Liver (tissue), 7 donors: ENCODE measurements at regions not wholly inside any gene's neighbourhood (a gene's known extent, or its start where the extent isn't known, plus 50 kb on each side); places are given as distances from the start of the nearest gene placed in this dataset.

ENCODE experiments used
- DNase-seq: peaks from one replicate; pipeline ENCODE4 v3.0.0-alpha.2; 2017; ENCODE audit warnings: low spot score
- H3K27ac ChIP-seq, 2 donors: one replicate each; pipeline ENCODE4 v1.7.0; 2013; ENCODE audit warnings: inconsistent platforms in 2 of 2, low read length in 2 of 2, control low read depth in 1 of 2, low read depth in 1 of 2, mild to moderate bottlenecking in 1 of 2
- H3K27me3 ChIP-seq, 4 donors: one replicate each; pipeline versions ENCODE4 v1.6.1 to v1.7.0; 2013; ENCODE audit warnings: low read length in 3 of 4, inconsistent platforms in 1 of 4, mild to moderate bottlenecking in 1 of 4, moderate library complexity in 1 of 4; ENCODE audit not compliant: control insufficient read depth in 4 of 4, insufficient read depth in 4 of 4
- H3K36me3 ChIP-seq, 4 donors: one replicate each; pipeline versions ENCODE4 v1.6.1 to v1.7.0; 2013; ENCODE audit warnings: low read length in 3 of 4, mild to moderate bottlenecking in 3 of 4, low read depth in 1 of 4, moderate library complexity in 1 of 4; ENCODE audit not compliant: control insufficient read depth in 4 of 4, insufficient read depth in 3 of 4
- H3K4me1 ChIP-seq, 4 donors: one replicate each; pipeline versions ENCODE4 v1.6.1 to v1.7.0; 2013; ENCODE audit warnings: low read length in 3 of 4, mild to moderate bottlenecking in 3 of 4, moderate library complexity in 1 of 4; ENCODE audit not compliant: control insufficient read depth in 4 of 4, insufficient read depth in 4 of 4
- H3K4me3 ChIP-seq, 3 donors: one replicate each; pipeline versions ENCODE4 v1.6.1 to v1.7.0; 2013; ENCODE audit warnings: low read length in 3 of 3, control low read depth in 1 of 3, low read depth in 1 of 3, mild to moderate bottlenecking in 1 of 3
- H3K9ac ChIP-seq, 2 donors: one replicate each; pipeline ENCODE4 v1.7.0; 2013; ENCODE audit warnings: low read length in 2 of 2, mild to moderate bottlenecking in 2 of 2, moderate library complexity in 2 of 2, control low read depth in 1 of 2, low read depth in 1 of 2
- H3K9me3 ChIP-seq, 4 donors: one replicate each; pipeline versions ENCODE4 v1.6.1 to v1.7.0; 2013; ENCODE audit warnings: low read length in 3 of 4; ENCODE audit not compliant: control insufficient read depth in 4 of 4
- EGR1 ChIP-seq, 2 donors: IDR thresholded peaks; 2 replicates each; pipeline ENCODE4 v1.6.1; 2016 to 2018; ENCODE audit warnings: antibody characterized with exemption in 2 of 2, low read depth in 2 of 2
- FOXA1 ChIP-seq: IDR thresholded peaks from 2 replicates; pipeline ENCODE4 v1.6.1; 2016; ENCODE audit warnings: antibody characterized with exemption
- FOXA2 ChIP-seq: IDR thresholded peaks from 2 replicates; pipeline ENCODE4 v1.6.1; 2016; ENCODE audit warnings: antibody characterized with exemption
- GABPA ChIP-seq, 2 donors: IDR thresholded peaks in 1 of 2; conservative IDR thresholded peaks in 1 of 2; 2 replicates each; pipeline ENCODE4 v1.6.1; 2016; ENCODE audit warnings: antibody characterized with exemption in 2 of 2, mild to moderate bottlenecking in 1 of 2, moderate library complexity in 1 of 2
- HNF4A ChIP-seq, 2 donors: conservative IDR thresholded peaks; 2 replicates each; pipeline ENCODE4 v1.6.1; 2016; ENCODE audit warnings: antibody characterized with exemption in 2 of 2, mild to moderate bottlenecking in 2 of 2
- HNF4G ChIP-seq: IDR thresholded peaks from 2 replicates; pipeline ENCODE4 v1.6.1; 2016; ENCODE audit warnings: antibody characterized with exemption
- JUND ChIP-seq, 2 donors: IDR thresholded peaks; 2 replicates each; pipeline ENCODE4 v1.6.1; 2016; ENCODE audit warnings: antibody characterized with exemption in 2 of 2
- NR2F2 ChIP-seq: IDR thresholded peaks from 2 replicates; pipeline ENCODE4 v1.6.1; 2016; ENCODE audit warnings: antibody characterized with exemption
- RAD21 ChIP-seq, 2 donors: IDR thresholded peaks; 2 replicates each; pipeline ENCODE4 v1.6.1; 2016; ENCODE audit warnings: antibody characterized with exemption in 2 of 2, mild to moderate bottlenecking in 2 of 2
- RXRA ChIP-seq, 2 donors: IDR thresholded peaks; 2 replicates each; pipeline ENCODE4 v1.6.1; 2017 to 2018; ENCODE audit warnings: antibody characterized with exemption in 2 of 2, mild to moderate bottlenecking in 1 of 2
- SP1 ChIP-seq: IDR thresholded peaks from 2 replicates; pipeline ENCODE4 v1.6.1; 2018; ENCODE audit warnings: antibody characterized with exemption, mild to moderate bottlenecking
- TAF1 ChIP-seq: conservative IDR thresholded peaks from 2 replicates; pipeline ENCODE4 v1.6.1; 2016; ENCODE audit warnings: antibody characterized with exemption, mild to moderate bottlenecking
- YY1 ChIP-seq: IDR thresholded peaks from 2 replicates; pipeline ENCODE4 v1.6.1; 2016; ENCODE audit warnings: antibody characterized with exemption, mild to moderate bottlenecking
- TF ChIP-seq, protein P1 (sequence below): IDR thresholded peaks from 2 replicates; pipeline ENCODE4 v1.6.1; 2016; ENCODE audit warnings: antibody characterized with exemption, mild to moderate bottlenecking
- TF ChIP-seq, protein P2 (sequence below): IDR thresholded peaks from 2 replicates; pipeline ENCODE4 v1.6.1; 2016; ENCODE audit warnings: antibody characterized with exemption
- TF ChIP-seq, protein P3 (sequence below): fragments of 150-350 bp; IDR thresholded peaks from 2 replicates; pipeline ENCODE4 v1.5.1; 2017; ENCODE audit warnings: improper control_type of control experiment, low read depth, low read length; ENCODE audit not compliant: missing input control
- TF ChIP-seq, protein P4 (sequence below): IDR thresholded peaks from 2 replicates; pipeline ENCODE4 v1.6.1; 2016; ENCODE audit warnings: antibody characterized with exemption
- TF ChIP-seq, protein P5 (sequence below): IDR thresholded peaks from 2 replicates; pipeline ENCODE4 v1.6.1; 2016; ENCODE audit warnings: antibody characterized with exemption
- donor health status: healthy.
- donor health status: healthy.
- donor health status: healthy.
- donor health status: healthy.

DNA sequence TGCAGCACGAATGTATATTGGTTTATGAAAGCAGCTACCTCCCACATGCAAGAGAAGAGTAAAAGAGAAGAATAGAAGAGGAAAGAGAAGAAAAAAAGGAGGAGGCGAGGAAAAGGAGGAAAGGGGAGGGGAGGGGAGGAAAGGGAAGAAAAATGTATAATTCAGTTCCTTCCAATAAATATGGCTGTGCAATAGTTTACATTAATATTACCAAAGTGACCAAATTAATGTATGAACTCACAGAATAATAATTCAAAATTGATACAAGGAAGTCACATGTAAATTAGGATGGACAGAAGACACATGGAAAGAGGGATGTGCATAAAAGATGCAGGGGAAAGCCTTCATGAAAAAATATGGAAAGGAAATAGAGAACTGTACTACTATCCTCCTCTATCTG lies 172.5 kb downstream of the SLC38A4 start (continued):
- TF ChIP-seq, protein P1, sequence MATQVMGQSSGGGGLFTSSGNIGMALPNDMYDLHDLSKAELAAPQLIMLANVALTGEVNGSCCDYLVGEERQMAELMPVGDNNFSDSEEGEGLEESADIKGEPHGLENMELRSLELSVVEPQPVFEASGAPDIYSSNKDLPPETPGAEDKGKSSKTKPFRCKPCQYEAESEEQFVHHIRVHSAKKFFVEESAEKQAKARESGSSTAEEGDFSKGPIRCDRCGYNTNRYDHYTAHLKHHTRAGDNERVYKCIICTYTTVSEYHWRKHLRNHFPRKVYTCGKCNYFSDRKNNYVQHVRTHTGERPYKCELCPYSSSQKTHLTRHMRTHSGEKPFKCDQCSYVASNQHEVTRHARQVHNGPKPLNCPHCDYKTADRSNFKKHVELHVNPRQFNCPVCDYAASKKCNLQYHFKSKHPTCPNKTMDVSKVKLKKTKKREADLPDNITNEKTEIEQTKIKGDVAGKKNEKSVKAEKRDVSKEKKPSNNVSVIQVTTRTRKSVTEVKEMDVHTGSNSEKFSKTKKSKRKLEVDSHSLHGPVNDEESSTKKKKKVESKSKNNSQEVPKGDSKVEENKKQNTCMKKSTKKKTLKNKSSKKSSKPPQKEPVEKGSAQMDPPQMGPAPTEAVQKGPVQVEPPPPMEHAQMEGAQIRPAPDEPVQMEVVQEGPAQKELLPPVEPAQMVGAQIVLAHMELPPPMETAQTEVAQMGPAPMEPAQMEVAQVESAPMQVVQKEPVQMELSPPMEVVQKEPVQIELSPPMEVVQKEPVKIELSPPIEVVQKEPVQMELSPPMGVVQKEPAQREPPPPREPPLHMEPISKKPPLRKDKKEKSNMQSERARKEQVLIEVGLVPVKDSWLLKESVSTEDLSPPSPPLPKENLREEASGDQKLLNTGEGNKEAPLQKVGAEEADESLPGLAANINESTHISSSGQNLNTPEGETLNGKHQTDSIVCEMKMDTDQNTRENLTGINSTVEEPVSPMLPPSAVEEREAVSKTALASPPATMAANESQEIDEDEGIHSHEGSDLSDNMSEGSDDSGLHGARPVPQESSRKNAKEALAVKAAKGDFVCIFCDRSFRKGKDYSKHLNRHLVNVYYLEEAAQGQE, result no peak
- no peak for TF ChIP-seq RXRA (IDR thresholded peaks at IDR 0.05)
- TF ChIP-seq, protein P2, sequence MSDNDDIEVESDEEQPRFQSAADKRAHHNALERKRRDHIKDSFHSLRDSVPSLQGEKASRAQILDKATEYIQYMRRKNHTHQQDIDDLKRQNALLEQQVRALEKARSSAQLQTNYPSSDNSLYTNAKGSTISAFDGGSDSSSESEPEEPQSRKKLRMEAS, result no peak
- TF ChIP-seq YY1, result no peak

DNA sequence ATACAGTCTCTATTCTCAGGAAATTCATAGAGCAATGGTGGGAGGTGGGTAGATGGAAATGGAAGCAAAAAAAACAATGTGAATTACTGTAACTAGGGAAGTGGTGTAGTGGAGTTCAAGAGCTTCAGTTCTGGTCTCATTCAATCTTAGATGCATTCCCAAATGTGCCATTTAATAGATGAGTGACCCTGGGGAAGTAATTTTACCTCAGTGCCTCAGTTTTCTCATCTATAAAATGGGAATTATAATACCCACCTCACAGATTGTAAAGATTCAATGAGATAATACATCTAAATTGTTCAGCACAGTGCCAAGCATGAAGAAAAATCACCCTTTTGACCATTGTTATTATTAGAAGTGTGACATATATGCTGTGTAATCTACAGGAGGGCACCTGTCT lies 173.1 kb downstream of the SLC38A4 start:
- H3K4me1 ChIP-seq, result no peaks in the 10 kb centered on the region
- H3K9me3 ChIP-seq, result no peaks in the 10 kb centered on the region
- no peak overlapping the region for H3K27ac ChIP-seq
- H3K9ac ChIP-seq, result no peak overlapping the region
- H3K27me3 ChIP-seq, result no peaks in the 10 kb centered on the region
- no peaks in the 10 kb centered on the region for H3K36me3 ChIP-seq
- TF ChIP-seq, protein P3, sequence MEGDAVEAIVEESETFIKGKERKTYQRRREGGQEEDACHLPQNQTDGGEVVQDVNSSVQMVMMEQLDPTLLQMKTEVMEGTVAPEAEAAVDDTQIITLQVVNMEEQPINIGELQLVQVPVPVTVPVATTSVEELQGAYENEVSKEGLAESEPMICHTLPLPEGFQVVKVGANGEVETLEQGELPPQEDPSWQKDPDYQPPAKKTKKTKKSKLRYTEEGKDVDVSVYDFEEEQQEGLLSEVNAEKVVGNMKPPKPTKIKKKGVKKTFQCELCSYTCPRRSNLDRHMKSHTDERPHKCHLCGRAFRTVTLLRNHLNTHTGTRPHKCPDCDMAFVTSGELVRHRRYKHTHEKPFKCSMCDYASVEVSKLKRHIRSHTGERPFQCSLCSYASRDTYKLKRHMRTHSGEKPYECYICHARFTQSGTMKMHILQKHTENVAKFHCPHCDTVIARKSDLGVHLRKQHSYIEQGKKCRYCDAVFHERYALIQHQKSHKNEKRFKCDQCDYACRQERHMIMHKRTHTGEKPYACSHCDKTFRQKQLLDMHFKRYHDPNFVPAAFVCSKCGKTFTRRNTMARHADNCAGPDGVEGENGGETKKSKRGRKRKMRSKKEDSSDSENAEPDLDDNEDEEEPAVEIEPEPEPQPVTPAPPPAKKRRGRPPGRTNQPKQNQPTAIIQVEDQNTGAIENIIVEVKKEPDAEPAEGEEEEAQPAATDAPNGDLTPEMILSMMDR, result no peak
- no peak for TF ChIP-seq NR2F2
- TF ChIP-seq RAD21 (IDR thresholded peaks at IDR 0.05), result no peak
- TF ChIP-seq TAF1, result no peak
- TF ChIP-seq, protein P2, result no peak
- no peak for TF ChIP-seq FOXA1
- TF ChIP-seq, protein P4, sequence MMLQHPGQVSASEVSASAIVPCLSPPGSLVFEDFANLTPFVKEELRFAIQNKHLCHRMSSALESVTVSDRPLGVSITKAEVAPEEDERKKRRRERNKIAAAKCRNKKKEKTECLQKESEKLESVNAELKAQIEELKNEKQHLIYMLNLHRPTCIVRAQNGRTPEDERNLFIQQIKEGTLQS, result no peak
- no peak for TF ChIP-seq GABPA (IDR thresholded peaks at IDR 0.05 in 1 of 2, conservative IDR thresholded peaks at IDR 0.05 in 1 of 2)
- TF ChIP-seq, protein P5, sequence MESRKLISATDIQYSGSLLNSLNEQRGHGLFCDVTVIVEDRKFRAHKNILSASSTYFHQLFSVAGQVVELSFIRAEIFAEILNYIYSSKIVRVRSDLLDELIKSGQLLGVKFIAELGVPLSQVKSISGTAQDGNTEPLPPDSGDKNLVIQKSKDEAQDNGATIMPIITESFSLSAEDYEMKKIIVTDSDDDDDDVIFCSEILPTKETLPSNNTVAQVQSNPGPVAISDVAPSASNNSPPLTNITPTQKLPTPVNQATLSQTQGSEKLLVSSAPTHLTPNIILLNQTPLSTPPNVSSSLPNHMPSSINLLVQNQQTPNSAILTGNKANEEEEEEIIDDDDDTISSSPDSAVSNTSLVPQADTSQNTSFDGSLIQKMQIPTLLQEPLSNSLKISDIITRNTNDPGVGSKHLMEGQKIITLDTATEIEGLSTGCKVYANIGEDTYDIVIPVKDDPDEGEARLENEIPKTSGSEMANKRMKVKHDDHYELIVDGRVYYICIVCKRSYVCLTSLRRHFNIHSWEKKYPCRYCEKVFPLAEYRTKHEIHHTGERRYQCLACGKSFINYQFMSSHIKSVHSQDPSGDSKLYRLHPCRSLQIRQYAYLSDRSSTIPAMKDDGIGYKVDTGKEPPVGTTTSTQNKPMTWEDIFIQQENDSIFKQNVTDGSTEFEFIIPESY, result no peak
- no peak for TF ChIP-seq JUND (IDR thresholded peaks at IDR 0.05)
- TF ChIP-seq EGR1 (IDR thresholded peaks at IDR 0.05; ENCODE audit: low read depth in 2 of 2), result no peak
- TF ChIP-seq HNF4G, result no peak
- TF ChIP-seq YY1, result no peak
- TF ChIP-seq, protein P1, result no peak
- TF ChIP-seq FOXA2, result no peak
- no peak for TF ChIP-seq RXRA (IDR thresholded peaks at IDR 0.05)
- no peak for TF ChIP-seq HNF4A (conservative IDR thresholded peaks at IDR 0.05)
- no peak for TF ChIP-seq SP1
- DNase-seq, result no peak
- no peak overlapping the region for H3K4me3 ChIP-seq
